Retinal pigment epithelial cell (primary cell): ENCODE measurements at regions not wholly inside any gene's neighbourhood (a gene's known extent, or its start where the extent isn't known, plus 50 kb on each side); places are given as distances from the start of the nearest gene placed in this dataset.
A peak's percentile ranks its signal among the peaks of the same experiment; 100 is the strongest.

Source experiments
- DNase-seq: peaks from one replicate; pipeline ENCODE4 v3.0.0-alpha.2; 2010; ENCODE audit warnings: low read depth
- H3K4me3 ChIP-seq: 2 replicates; pipeline ENCODE4 v1.5.1; 2011; ENCODE audit warnings: mild to moderate bottlenecking, low read length, control low read depth, moderate library complexity
- TF ChIP-seq, protein P1 (sequence below): conservative IDR thresholded peaks from 2 replicates; pipeline ENCODE4 v1.5.1; 2011; ENCODE audit warnings: low read depth, low read length, control low read depth, inconsistent platforms

DNA sequence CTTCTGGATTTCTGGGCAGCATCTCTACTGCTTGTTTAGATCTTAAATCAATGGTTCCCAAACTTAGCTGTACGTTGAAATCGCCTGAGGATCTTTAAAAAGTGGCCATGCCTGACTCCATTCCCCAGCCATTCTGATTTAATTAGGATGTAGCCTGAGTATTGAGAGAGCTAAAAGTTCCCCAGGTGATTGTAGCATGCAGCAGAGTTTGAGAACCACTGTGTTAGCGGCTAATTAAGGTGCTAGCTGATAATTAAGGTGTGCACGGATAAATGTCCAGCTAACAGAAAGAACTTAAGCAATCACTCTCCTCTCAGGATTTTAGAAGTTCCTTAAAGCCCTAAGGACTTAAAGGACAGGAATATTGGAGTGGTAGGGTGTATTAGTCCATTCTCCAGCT, 89.1 kb downstream of the NMUR2 start:
- H3K4me3 ChIP-seq: no peak overlapping the region
- TF ChIP-seq, protein P1, sequence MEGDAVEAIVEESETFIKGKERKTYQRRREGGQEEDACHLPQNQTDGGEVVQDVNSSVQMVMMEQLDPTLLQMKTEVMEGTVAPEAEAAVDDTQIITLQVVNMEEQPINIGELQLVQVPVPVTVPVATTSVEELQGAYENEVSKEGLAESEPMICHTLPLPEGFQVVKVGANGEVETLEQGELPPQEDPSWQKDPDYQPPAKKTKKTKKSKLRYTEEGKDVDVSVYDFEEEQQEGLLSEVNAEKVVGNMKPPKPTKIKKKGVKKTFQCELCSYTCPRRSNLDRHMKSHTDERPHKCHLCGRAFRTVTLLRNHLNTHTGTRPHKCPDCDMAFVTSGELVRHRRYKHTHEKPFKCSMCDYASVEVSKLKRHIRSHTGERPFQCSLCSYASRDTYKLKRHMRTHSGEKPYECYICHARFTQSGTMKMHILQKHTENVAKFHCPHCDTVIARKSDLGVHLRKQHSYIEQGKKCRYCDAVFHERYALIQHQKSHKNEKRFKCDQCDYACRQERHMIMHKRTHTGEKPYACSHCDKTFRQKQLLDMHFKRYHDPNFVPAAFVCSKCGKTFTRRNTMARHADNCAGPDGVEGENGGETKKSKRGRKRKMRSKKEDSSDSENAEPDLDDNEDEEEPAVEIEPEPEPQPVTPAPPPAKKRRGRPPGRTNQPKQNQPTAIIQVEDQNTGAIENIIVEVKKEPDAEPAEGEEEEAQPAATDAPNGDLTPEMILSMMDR: no peak
- DNase-seq: no peak

DNA sequence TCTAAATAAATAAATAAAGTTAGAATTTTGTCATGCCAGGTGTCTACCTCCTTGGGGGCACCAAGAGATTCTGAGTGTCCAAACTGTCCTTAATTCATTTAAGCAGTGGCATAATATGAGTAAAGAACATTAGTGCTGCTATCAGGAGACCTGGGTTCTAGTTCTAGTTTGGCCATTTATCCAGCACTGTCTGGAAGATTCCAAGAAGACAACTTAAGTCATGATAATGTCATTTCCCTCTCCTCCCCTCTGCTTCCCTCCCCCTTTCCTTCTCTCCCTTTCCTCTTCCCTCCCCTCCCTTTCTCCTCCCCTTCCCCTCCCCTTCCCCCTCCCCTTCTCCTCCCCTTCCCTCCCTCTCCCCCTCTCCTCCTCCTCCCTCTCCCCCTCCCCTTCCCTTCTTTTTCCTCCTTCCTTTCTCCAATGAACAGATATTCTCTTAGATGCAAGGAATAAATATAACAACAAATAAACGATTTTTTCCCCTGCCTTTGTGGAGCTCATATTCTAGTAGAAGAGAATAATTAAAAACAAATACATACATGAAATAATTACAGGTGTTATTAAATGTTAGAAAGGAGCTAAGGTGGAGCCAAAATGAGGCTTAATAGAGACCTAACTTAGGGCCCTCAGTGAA, 90.8 kb downstream of the NMUR2 start:
- no peak overlapping the region for H3K4me3 ChIP-seq
- TF ChIP-seq, protein P1: no peak
- no peak for DNase-seq

DNA sequence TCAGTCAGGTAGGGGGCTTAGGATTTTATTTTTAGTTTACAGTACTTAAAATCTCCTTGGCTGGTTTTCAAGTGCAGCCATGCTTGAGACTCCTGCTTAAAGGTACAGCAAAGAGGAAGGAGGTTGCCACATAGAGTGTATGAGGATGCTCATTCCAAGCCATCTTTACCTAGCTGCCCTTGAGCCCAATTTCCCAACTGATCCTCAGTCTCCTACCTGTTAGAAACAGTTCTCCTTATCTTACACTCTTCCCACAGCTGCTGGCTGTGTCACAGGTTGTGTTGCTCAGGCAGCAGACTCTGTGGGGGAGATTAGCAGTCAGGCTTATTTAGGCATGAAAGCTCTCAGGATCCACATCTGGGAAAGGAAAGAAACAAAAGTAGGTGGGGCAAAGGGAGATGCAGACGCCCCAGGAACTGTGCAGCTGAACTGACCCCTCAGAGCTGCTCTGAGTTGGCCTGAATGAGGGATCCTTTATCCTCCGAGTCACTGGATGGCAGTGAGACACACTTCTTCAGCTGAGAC, 95.1 kb downstream of the NMUR2 start:
- DNase-seq: no peak
- TF ChIP-seq, protein P1: no peak
- no peak overlapping the region for H3K4me3 ChIP-seq

DNA sequence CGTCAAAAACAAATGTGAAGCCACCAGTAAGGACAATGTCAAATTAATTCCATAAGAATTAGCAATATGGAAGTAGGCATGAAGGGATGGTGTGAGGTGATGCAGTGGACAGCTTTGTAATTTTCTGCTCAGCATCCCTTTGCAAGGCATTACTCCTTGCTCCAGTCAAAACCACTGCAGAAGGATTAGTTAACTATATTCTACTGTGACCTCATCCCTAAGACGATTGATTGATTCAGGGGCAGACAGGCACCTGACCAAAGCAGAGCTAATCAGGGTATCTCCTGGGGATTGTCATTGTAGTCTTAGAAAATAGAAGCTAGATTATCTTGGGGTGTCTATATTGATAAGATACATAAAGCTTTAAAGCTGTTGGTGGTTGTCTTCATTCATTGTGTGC, 98.7 kb downstream of the NMUR2 start:
- TF ChIP-seq, protein P1: no peak
- no peak overlapping the region for H3K4me3 ChIP-seq

DNA sequence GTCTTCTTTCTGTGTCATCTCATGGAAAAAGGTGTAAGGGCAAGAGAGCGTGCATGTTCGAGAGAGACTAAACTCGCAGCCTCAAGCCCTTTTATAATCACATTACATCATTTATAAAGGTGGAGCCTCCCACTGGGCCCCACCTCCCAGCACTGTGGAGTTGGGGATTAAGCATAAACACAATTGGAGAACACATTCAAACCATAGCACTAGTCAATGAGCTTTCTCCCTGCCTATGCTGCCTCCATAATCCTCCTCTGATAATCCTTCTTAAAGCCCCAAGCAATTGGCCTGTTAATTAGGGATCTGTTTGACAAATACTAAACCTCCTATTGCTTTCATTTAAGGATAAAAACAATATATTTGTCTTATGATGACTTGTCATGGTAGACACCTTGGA, 99.6 kb downstream of the NMUR2 start:
- peak; percentile 79 for DNase-seq
- TF ChIP-seq, protein P1: no peak
- H3K4me3 ChIP-seq: no peak overlapping the region

More for the DNA sequence above, 98.7 kb downstream of the NMUR2 start:
- no peak for DNase-seq

DNA sequence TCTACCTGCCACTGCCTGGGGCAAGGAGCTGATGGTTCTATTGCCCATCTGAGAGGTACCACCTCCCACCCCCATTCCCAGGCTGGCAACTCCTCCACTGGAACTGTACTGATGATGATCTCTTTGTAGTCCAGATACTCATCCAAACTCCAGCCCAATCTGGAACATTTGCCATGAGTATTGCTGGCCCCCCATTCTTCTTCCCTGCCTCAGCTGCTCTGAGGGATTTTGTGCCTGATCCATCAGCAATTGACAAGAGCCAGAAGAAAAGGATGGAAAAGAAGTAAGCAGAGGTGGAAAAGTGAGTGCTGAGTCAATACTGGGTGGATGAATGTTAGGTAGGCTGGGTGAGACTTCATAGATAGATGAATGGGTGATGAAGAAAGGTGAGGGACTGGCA, 101.2 kb downstream of the NMUR2 start:
- no peak for DNase-seq
- TF ChIP-seq, protein P1: no peak
- H3K4me3 ChIP-seq: no peak overlapping the region

DNA sequence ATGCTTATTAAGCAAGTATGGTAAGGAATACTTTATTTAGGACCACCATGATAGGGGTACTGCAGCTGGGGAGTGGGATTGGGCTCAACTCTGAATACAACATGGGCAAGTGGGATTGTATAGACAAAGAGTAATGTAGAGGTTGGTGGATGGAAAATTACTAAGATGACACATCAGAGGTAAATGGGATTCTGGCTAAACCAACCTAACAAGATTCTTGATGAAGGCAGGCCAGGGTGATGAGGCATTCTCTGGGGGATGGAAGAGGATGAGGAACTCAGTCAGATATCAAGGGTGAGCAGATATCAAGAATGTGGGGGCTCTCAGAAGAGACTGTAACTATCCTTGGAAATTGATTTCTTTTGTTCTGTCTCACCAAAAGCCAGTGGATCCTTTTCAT, 107.2 kb downstream of the NMUR2 start:
- no peak overlapping the region for H3K4me3 ChIP-seq
- no peak for DNase-seq
- TF ChIP-seq, protein P1: no peak
